Nephron progenitor cell (in vitro differentiated cells): ENCODE measurements at regions not wholly inside any gene's neighbourhood (a gene's known extent, or its start where the extent isn't known, plus 50 kb on each side); places are given as distances from the start of the nearest gene placed in this dataset.
"Not testable (repeated sequence)": the region's sequence is repeated elsewhere in the genome, so short reads cannot be mapped to it uniquely, and the experiment has no call there.

Experiments
- DNase-seq: peaks from one replicate; pipeline ENCODE4 v3.0.0; 2021
- H3K27ac Mint-ChIP-seq: 2 replicates; pipeline ENCODE4 v1.8.0; 2021; ENCODE audit warnings: mild to moderate bottlenecking, moderate library complexity, mixed read lengths
- H3K27me3 Mint-ChIP-seq: 2 replicates; pipeline ENCODE4 v1.8.0; 2021; ENCODE audit warnings: mild to moderate bottlenecking, low read depth, mixed read lengths; ENCODE audit not compliant: poor library complexity
- H3K36me3 Mint-ChIP-seq: 2 replicates; pipeline ENCODE4 v1.8.0; 2021; ENCODE audit warnings: low read depth, mixed read lengths
- H3K4me1 Mint-ChIP-seq: 2 replicates; pipeline ENCODE4 v1.8.0; 2021; ENCODE audit warnings: mixed read lengths
- H3K4me3 Mint-ChIP-seq: 2 replicates; pipeline ENCODE4 v1.8.0; 2021; ENCODE audit warnings: mild to moderate bottlenecking, moderate library complexity, mixed read lengths
- H3K9me3 Mint-ChIP-seq: 2 replicates; pipeline ENCODE4 v1.8.0; 2021; ENCODE audit warnings: mild to moderate bottlenecking, moderate library complexity, mixed read lengths
- CTCF ChIP-seq: fragments of 200-600 bp; sonication (generic); IDR thresholded peaks from 2 replicates; pipeline ENCODE4 v1.5.0; 2021; ENCODE audit warnings: antibody characterized with exemption

DNA sequence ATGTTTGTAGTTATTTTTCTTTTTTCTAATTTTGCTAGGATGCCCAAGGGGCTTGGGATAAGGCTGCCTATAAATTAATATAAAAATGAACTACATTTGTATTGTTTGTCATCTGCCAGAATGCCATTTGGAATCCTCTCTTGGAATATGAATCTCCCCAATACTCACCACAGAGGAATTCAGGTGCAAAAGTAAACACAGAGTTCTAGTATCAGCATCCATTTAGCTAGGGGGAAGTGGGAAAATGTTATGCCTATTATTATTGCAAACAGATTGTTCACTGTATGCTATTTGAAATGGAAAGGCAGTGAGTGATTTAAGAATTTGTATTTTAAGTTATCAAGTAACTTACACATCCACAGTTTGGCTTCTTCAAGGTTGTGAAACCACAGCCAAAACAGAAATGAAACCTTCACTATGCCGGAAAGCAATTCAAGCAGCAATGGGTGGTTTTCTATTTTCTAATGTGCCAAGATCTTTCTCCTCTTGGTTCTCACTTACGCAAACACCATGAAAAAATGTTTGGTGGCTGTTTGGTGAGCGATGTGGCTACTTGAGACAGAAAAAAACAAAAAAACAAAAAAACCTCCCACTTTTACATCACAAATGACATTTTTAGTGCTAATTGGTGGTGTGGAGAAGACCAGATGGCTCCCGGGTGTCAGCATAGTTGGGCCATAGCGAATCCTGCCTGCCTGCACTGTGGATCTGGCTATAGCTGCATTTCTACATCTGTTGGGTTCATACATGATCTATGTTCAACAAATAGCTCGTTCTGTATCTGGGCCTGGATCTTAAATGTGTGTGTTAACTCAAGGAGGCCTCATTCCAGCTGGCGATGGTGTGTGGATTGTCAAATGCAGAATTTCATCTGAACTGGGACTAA lies 200.8 kb upstream of the GIMD1 start:
- no peak for TF ChIP-seq CTCF
- H3K9me3 Mint-ChIP-seq = peaks cover 6% of the 10 kb centered on the region
- no peak overlapping the region for H3K4me3 Mint-ChIP-seq
- no peak for DNase-seq
- peaks cover 9% of the 10 kb centered on the region for H3K4me1 Mint-ChIP-seq
- H3K36me3 Mint-ChIP-seq = no peaks in the 10 kb centered on the region
- no peaks in the 10 kb centered on the region for H3K27me3 Mint-ChIP-seq
- H3K27ac Mint-ChIP-seq = peak overlapping the region; percentile 53

DNA sequence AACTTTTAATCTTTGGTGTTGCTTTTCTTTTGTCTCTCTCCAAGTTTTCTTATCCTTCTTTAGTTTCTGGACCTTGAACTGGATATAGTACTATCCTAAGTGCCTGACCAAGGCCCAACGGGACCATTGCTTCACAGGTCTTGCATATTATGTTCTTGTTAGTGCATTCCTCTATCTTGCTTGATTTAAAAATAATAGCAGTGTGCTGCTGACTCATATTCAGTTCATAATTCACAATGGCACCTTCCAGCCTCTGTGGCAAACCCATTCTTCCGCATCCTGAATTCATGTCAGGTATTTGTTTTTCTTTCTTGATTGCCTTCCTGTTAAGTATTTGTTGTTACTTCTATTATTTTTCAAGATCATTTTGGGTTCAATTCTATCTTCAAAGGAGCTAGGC lies 197.1 kb upstream of the GIMD1 start:
- no peaks in the 10 kb centered on the region for H3K36me3 Mint-ChIP-seq
- H3K4me3 Mint-ChIP-seq = no peak overlapping the region
- DNase-seq = no peak
- no peak overlapping the region for H3K27ac Mint-ChIP-seq
- H3K4me1 Mint-ChIP-seq = peaks cover 9% of the 10 kb centered on the region
- peaks cover 6% of the 10 kb centered on the region for H3K27me3 Mint-ChIP-seq
- no peak for TF ChIP-seq CTCF
- peaks cover 24% of the 10 kb centered on the region for H3K9me3 Mint-ChIP-seq

- H3K36me3 Mint-ChIP-seq, DNase-seq, H3K4me3 Mint-ChIP-seq, H3K4me1 Mint-ChIP-seq, H3K27me3 Mint-ChIP-seq, H3K27ac Mint-ChIP-seq: not testable (repeated sequence)
- H3K9me3 Mint-ChIP-seq = peaks cover 38% of the 10 kb centered on the region
Measured at GRCh38 chr4:106563637-106564036, 195.1 kb upstream of the GIMD1 start.

DNA sequence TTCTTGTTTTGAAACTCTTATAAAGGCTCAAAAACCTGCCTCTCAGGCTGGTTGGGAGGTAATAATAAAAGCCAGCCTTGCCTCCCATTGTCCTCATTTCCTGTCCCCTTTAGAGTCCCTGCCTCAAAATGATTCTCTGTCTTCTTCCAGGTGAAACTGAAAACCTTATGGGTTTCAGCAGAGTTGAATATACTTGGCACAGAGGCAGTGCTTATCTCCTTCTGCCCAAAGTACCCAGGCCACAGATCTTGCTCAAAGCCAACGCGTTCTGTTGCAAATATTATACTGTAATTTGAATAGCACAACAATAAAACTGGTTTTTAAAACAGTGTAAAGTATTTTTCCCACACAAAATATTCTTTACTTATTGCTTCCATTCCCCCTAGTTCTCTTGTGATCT lies 183.1 kb upstream of the GIMD1 start:
- Mint-ChIP-seq H3K27me3 (no peaks in the 10 kb centered on the region), H3K4me3 (no peak overlapping the region), H3K27ac (no peak overlapping the region), H3K4me1 (no peaks in the 10 kb centered on the region), H3K36me3 (no peaks in the 10 kb centered on the region), H3K9me3 (peaks cover under 1% of the 10 kb centered on the region)
- TF ChIP-seq CTCF = no peak
- DNase-seq = no peak

DNA sequence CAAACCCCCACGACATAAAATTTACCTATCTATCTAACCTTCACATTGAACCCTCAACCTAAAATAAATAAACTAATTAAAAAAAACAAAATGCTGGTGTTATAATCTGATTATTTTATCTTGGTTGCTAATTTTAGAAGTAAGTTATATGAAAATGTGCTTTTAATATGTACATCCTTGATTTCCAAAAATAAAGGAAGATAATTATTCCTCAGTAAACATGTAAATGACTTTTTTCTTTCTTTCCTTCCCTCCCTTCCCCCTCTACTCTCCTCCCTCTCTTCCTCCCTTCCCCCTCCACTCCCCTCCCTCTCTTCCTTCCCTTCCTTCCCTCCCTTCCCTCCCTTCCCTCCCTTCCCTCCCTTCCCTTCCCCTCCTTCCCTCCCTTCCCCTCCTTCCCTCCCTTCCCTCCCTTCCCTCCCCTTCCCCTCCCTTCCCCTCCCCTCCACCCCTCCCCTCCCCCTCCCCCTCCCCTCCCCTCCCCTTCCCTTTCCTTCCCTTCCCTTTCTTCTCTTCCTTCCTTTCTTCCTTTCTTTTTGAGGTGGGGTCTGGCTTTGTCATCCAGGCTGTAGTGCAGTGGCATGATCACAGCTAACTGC lies 180.0 kb upstream of the GIMD1 start:
- H3K36me3 Mint-ChIP-seq = no peaks in the 10 kb centered on the region
- TF ChIP-seq CTCF = no peak
- no peak for DNase-seq
- H3K9me3 Mint-ChIP-seq = no peaks in the 10 kb centered on the region
- no peak overlapping the region for H3K4me3 Mint-ChIP-seq
- no peaks in the 10 kb centered on the region for H3K4me1 Mint-ChIP-seq
- no peak overlapping the region for H3K27ac Mint-ChIP-seq
- no peaks in the 10 kb centered on the region for H3K27me3 Mint-ChIP-seq

- Mint-ChIP-seq H3K27ac (no peak overlapping the region), H3K4me1 (no peaks in the 10 kb centered on the region), H3K4me3 (no peak overlapping the region), H3K27me3 (peaks cover 2% of the 10 kb centered on the region), H3K36me3 (no peaks in the 10 kb centered on the region), H3K9me3 (no peaks in the 10 kb centered on the region)
- no peak for DNase-seq
- no peak for TF ChIP-seq CTCF
Measured at GRCh38 chr4:106546370-106546769, 177.8 kb upstream of the GIMD1 start.

GRCh38 chr4:106542609-106543008 lies 174.0 kb upstream of the GIMD1 start:
- not testable (repeated sequence) for H3K4me3 Mint-ChIP-seq, H3K36me3 Mint-ChIP-seq, DNase-seq, H3K27me3 Mint-ChIP-seq, H3K4me1 Mint-ChIP-seq, H3K27ac Mint-ChIP-seq
- H3K9me3 Mint-ChIP-seq = peaks cover 24% of the 10 kb centered on the region
